ENCODE measurements at regions not wholly inside any gene's neighbourhood (a gene's known extent, or its start where the extent isn't known, plus 50 kb on each side); places are given as distances from the start of the nearest gene placed in this dataset.

- TF ChIP-seq USF1 (IDR thresholded peaks at IDR 0.05) (no peak), TAF1 (IDR thresholded peaks at IDR 0.05; ENCODE audit: low read depth) (no peak), YY1 (IDR thresholded peaks at IDR 0.05; ENCODE audit: low read depth) (no peak), EGR1 (IDR thresholded peaks at IDR 0.05) (no peak), RAD21 (IDR thresholded peaks at IDR 0.05; ENCODE audit: low read depth) (no peak)
Measured at GRCh38 chr7:41445432-41445831, 257.5 kb downstream of the INHBA start.

Data from Ishikawa (cell line).